ENCODE measurements at regions not wholly inside any gene's neighbourhood (a gene's known extent, or its start where the extent isn't known, plus 50 kb on each side); places are given as distances from the start of the nearest gene placed in this dataset.

- DNase-seq (ENCODE audit: low spot score): no peak
- H3K27ac ChIP-seq: no peak overlapping the region
- intact Hi-C loops (cut with DNase I): no loop called here
- TF ChIP-seq POLR2AphosphoS5 (IDR thresholded peaks at IDR 0.05) (no peak), POLR2A (IDR thresholded peaks at IDR 0.05) (no peak)
- TF ChIP-seq, protein P1, sequence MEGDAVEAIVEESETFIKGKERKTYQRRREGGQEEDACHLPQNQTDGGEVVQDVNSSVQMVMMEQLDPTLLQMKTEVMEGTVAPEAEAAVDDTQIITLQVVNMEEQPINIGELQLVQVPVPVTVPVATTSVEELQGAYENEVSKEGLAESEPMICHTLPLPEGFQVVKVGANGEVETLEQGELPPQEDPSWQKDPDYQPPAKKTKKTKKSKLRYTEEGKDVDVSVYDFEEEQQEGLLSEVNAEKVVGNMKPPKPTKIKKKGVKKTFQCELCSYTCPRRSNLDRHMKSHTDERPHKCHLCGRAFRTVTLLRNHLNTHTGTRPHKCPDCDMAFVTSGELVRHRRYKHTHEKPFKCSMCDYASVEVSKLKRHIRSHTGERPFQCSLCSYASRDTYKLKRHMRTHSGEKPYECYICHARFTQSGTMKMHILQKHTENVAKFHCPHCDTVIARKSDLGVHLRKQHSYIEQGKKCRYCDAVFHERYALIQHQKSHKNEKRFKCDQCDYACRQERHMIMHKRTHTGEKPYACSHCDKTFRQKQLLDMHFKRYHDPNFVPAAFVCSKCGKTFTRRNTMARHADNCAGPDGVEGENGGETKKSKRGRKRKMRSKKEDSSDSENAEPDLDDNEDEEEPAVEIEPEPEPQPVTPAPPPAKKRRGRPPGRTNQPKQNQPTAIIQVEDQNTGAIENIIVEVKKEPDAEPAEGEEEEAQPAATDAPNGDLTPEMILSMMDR (IDR thresholded peaks at IDR 0.05): no peak
- H3K36me3 ChIP-seq: no peaks in the 10 kb centered on the region
- H3K4me3 ChIP-seq: no peak overlapping the region
- no peaks in the 10 kb centered on the region for H3K9me3 ChIP-seq
- WGBS: 96% methylated on average over 1 of the region's 1 CpG
- no peaks in the 10 kb centered on the region for H3K27me3 ChIP-seq (replicated peaks; ENCODE audit: insufficient read depth)
- H3K4me1 ChIP-seq (replicated peaks): no peaks in the 10 kb centered on the region
Observed at GRCh38 chr4:14894392-14895292, 107.6 kb upstream of the CPEB2 start.

GRCh38 chr4:14896656-14897175 is 105.6 kb upstream of the CPEB2 start:
- H3K36me3 ChIP-seq: no peaks in the 10 kb centered on the region
- no peaks in the 10 kb centered on the region for H3K9me3 ChIP-seq
- no peak overlapping the region for H3K4me3 ChIP-seq
- no peak for DNase-seq (ENCODE audit: low spot score)
- H3K27me3 ChIP-seq (replicated peaks; ENCODE audit: insufficient read depth): no peaks in the 10 kb centered on the region
- TF ChIP-seq, protein P1 (IDR thresholded peaks at IDR 0.05): no peak
- TF ChIP-seq POLR2A (IDR thresholded peaks at IDR 0.05) (no peak), POLR2AphosphoS5 (IDR thresholded peaks at IDR 0.05) (no peak)
- intact Hi-C loops (cut with DNase I): no loop called here
- H3K27ac ChIP-seq: no peak overlapping the region
- 88% methylated on average over 2 of the region's 2 CpGs for WGBS
- H3K4me1 ChIP-seq (replicated peaks): no peaks in the 10 kb centered on the region

- H3K4me1 ChIP-seq (replicated peaks): no peaks in the 10 kb centered on the region
- intact Hi-C loops (cut with DNase I): no loop called here
- TF ChIP-seq, protein P1 (IDR thresholded peaks at IDR 0.05): no peak
- TF ChIP-seq POLR2AphosphoS5 (IDR thresholded peaks at IDR 0.05): no peak
- no peak for TF ChIP-seq POLR2A (IDR thresholded peaks at IDR 0.05)
Observed at GRCh38 chr4:14897217-14897616, 105.1 kb upstream of the CPEB2 start.

GRCh38 chr4:14898989-14899388 is 103.3 kb upstream of the CPEB2 start:
- TF ChIP-seq POLR2AphosphoS5 (IDR thresholded peaks at IDR 0.05) (no peak), POLR2A (IDR thresholded peaks at IDR 0.05) (no peak)
- TF ChIP-seq, protein P1 (IDR thresholded peaks at IDR 0.05): no peak
- H3K36me3 ChIP-seq: no peaks in the 10 kb centered on the region

More at GRCh38 chr4:14897217-14897616, 105.1 kb upstream of the CPEB2 start:
- no peak for DNase-seq (ENCODE audit: low spot score)
- Histone ChIP-seq H3K27me3 (replicated peaks; ENCODE audit: insufficient read depth) (no peaks in the 10 kb centered on the region), H3K9me3 (no peaks in the 10 kb centered on the region), H3K36me3 (no peaks in the 10 kb centered on the region), H3K27ac (no peak overlapping the region), H3K4me3 (no peak overlapping the region)
- WGBS: 82% methylated on average over 2 of the region's 2 CpGs

DNA sequence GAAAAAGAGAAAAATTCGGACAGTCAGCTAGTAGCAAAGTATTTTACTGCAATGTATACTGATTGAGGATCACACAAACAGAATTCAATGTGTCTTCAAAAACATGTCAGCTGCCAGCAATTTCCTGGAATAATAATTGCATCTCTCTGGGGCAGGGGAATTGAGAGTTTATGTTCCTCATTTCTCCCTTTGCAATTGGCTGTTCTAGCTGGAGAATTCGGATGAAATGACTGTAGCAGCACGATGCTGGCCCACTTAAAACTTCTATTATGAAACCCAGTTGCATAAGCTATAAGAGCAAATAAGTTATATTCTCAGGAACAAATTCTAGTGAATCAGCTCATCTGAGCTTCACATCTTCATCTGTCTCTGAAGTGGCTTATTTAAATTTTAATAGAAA is 99.9 kb upstream of the CPEB2 start:
- intact Hi-C loops (cut with DNase I): no loop called here
- TF ChIP-seq POLR2AphosphoS5 (IDR thresholded peaks at IDR 0.05): no peak
- TF ChIP-seq POLR2A (IDR thresholded peaks at IDR 0.05): no peak
- TF ChIP-seq, protein P1 (IDR thresholded peaks at IDR 0.05): no peak
- Histone ChIP-seq H3K4me3 (no peak overlapping the region), H3K27ac (no peak overlapping the region), H3K36me3 (no peaks in the 10 kb centered on the region), H3K4me1 (replicated peaks) (no peaks in the 10 kb centered on the region), H3K27me3 (replicated peaks; ENCODE audit: insufficient read depth) (no peaks in the 10 kb centered on the region), H3K9me3 (no peaks in the 10 kb centered on the region)
- WGBS: 83% methylated on average over 3 of the region's 3 CpGs
- no peak for DNase-seq (ENCODE audit: low spot score)

More at GRCh38 chr4:14898989-14899388, 103.3 kb upstream of the CPEB2 start:
- Histone ChIP-seq H3K9me3 (no peaks in the 10 kb centered on the region), H3K4me1 (replicated peaks) (no peaks in the 10 kb centered on the region), H3K27ac (no peak overlapping the region), H3K27me3 (replicated peaks; ENCODE audit: insufficient read depth) (no peaks in the 10 kb centered on the region), H3K4me3 (no peak overlapping the region)
- intact Hi-C loops (cut with DNase I): no loop called here
- DNase-seq (ENCODE audit: low spot score): no peak
